ENCODE measurements at regions not wholly inside any gene's neighbourhood (a gene's known extent, or its start where the extent isn't known, plus 50 kb on each side); places are given as distances from the start of the nearest gene placed in this dataset.

DNA sequence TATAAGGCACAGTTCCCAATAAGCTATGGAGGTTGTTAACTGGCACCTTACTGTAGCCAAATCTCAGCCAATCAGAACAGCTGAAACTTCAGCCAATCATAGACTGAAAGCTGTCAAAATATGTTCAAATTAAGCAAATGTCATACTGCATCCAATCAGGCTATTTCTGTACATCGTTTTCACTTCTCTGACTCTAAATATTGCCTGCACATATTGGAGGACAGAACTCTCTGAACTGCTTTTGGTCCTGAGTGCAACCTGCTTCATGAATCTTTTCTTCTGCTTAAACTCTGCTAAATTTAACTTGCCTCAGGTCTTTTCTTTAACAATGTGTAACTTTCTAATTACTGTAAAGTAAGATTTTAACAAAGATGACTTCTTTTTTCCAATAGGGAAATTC is 1198.9 kb upstream of the PCDH7 start:
- Histone ChIP-seq H4K91ac (replicated peaks; ENCODE audit: insufficient read length, low read length) (no peak overlapping the region), H3K9ac (replicated peaks in 1 of 4; ENCODE audit: extremely low read depth in 1 of 4, low read depth in 3 of 4, low read length in 3 of 4) (no peak overlapping the region), H3K4ac (replicated peaks; ENCODE audit: insufficient read length, low read depth, low read length) (no peak overlapping the region), H3K56ac (replicated peaks; ENCODE audit: insufficient read length, low read depth, low read length) (no peak overlapping the region), H3K23ac (ENCODE audit: insufficient read length) (no peak overlapping the region), H3K79me1 (ENCODE audit: low read depth, low read length) (no peaks in the 10 kb centered on the region), H3K14ac (ENCODE audit: insufficient read length) (no peak overlapping the region), H2BK5ac (ENCODE audit: low read depth, low read length) (no peak overlapping the region), H2AK5ac (ENCODE audit: low read depth, low read length) (no peak overlapping the region), H3K36me3 (ENCODE audit: control insufficient read depth in 2 of 4, insufficient read depth in 4 of 4, low read length in 3 of 4) (no peaks in the 10 kb centered on the region), H4K20me1 (replicated peaks in 1 of 2; ENCODE audit: control insufficient read depth in 1 of 2, insufficient read depth in 2 of 2, low read length in 2 of 2) (no peaks in the 10 kb centered on the region), H3K79me2 (ENCODE audit: control insufficient read depth in 1 of 2, insufficient read depth in 2 of 2, low read length in 2 of 2) (no peaks in the 10 kb centered on the region), H3K9me3 (ENCODE audit: insufficient read depth in 2 of 2, low read depth in 1 of 2, low read length in 1 of 2) (no peaks in the 10 kb centered on the region), H2AFZ (ENCODE audit: low read length) (no peak overlapping the region), H3K4me2 (ENCODE audit: insufficient read depth in 1 of 2, low read depth in 2 of 2, low read length in 2 of 2) (no peak overlapping the region), H4K8ac (ENCODE audit: extremely low read depth, insufficient read depth, low read length) (no peak overlapping the region), H2BK20ac (ENCODE audit: low read length) (no peak overlapping the region), H3K4me1 (replicated peaks in 1 of 4; ENCODE audit: control insufficient read depth in 3 of 4, insufficient read depth in 4 of 4, low read length in 3 of 4) (no peaks in the 10 kb centered on the region), H3K18ac (ENCODE audit: extremely low read depth, low read length) (no peak overlapping the region), H2BK120ac (replicated peaks; ENCODE audit: low read depth, low read length) (no peak overlapping the region), H3K27me3 (replicated peaks in 1 of 4; ENCODE audit: control insufficient read depth in 3 of 4, extremely low read depth in 1 of 4, insufficient read depth in 3 of 4, low read length in 3 of 4) (no peaks in the 10 kb centered on the region), H3K23me2 (ENCODE audit: low read depth, low read length) (no peaks in the 10 kb centered on the region), H3K27ac (ENCODE audit: low read depth, low read length) (no peak overlapping the region), H3K4me3 (ENCODE audit: extremely low read depth in 1 of 4, insufficient read depth in 2 of 4, low read depth in 3 of 4, low read length in 4 of 4) (no peak overlapping the region), H2BK15ac (ENCODE audit: low read length) (no peak overlapping the region), H4K5ac (ENCODE audit: insufficient read length, low read depth, low read length) (no peak overlapping the region), H2BK12ac (ENCODE audit: low read depth, low read length) (no peak overlapping the region)
- FAIRE-seq (no peak), DNase-seq (ENCODE audit: low read depth in 1 of 2, low spot score in 2 of 2) (no peak)
- CTCF ChIA-PET (ENCODE audit: partially characterized antibody) = no interaction called here
- 90% methylated on average over 1 of the region's 1 CpG; no CpG with 5 or more reads in 1 of the 2 experiments for WGBS, 2 experiments (ENCODE audit: extremely low coverage in 1 of 2, insufficient coverage in 1 of 2, insufficient read length in 1 of 2, insufficient replicate concordance in 2 of 2, low coverage in 1 of 2, low lambda C conversion rate in 2 of 2, missing lambda C conversion rate in 1 of 2)
- TF ChIP-seq SP4 (IDR thresholded peaks at IDR 0.05; ENCODE audit: low read length) (no peak), FOSL1 (IDR thresholded peaks at IDR 0.05; ENCODE audit: insufficient read depth, low read depth, low read length) (no peak), NANOG (IDR thresholded peaks at IDR 0.05; ENCODE audit: insufficient read depth, low read depth, low read length, poor library complexity, severe bottlenecking) (no peak)
- POLR2A ChIA-PET (ENCODE audit: partially characterized antibody) = no interaction called here
